Endothelial cell of umbilical vein (primary cell): ENCODE measurements at regions not wholly inside any gene's neighbourhood (a gene's known extent, or its start where the extent isn't known, plus 50 kb on each side); places are given as distances from the start of the nearest gene placed in this dataset.

ENCODE experiments used
- BruUV-seq: library from RNA; stranded (reverse); fragments of 400-500 nt; replicated peaks from 2 replicates; lab custom pipeline; 2021; lab: Mats Ljungman, UMichigan
- CTCF ChIA-PET: fragments of 300-600, 350-600 bp; sonication (Branson Sonifier 250); formaldehyde crosslinking; loops from one replicate; lab custom pipeline; 2021; ENCODE audit warnings: antibody characterized with exemption, inconsistent platforms; lab: Charles Lee
- POLR2A ChIA-PET: fragments of 300-600, 350-600 bp; sonication (Branson Sonifier 250); formaldehyde crosslinking; loops from one replicate; lab custom pipeline; 2021; ENCODE audit warnings: antibody characterized with exemption, inconsistent platforms; lab: Charles Lee
- DNase-seq: peaks from one replicate; pipeline ENCODE4 v3.0.0-alpha.2; 2011; ENCODE audit warnings: low read depth, low spot score
- FAIRE-seq: peaks from 2 replicates; lab custom pipeline; 2011; peaks lifted over from hg19 to GRCh38; lab: Jason Lieb, UNC
- H2AFZ ChIP-seq: 2 replicates; pipeline ENCODE4 v1.6.0; 2012; ENCODE audit warnings: low read depth, low read length, control low read depth, inconsistent platforms
- H3K27ac ChIP-seq: 2 replicates; pipeline ENCODE4 v1.5.1; 2011; ENCODE audit warnings: low read depth, mild to moderate bottlenecking, control low read depth, low read length, moderate library complexity; ENCODE audit not compliant: insufficient read depth
- H3K27me3 ChIP-seq, 2 experiments: 2 replicates each; pipeline versions ENCODE4 v1.6.0 to v1.6.1; 2011; ENCODE audit warnings: low read length in 2 of 2, mixed read lengths in 1 of 2; ENCODE audit not compliant: control insufficient read depth in 2 of 2, insufficient read depth in 2 of 2
- H3K36me3 ChIP-seq, 2 experiments: 2 replicates in 1 of 2; 3 replicates in 1 of 2; pipeline ENCODE4 v1.5.1; 2011; ENCODE audit warnings: low read length in 2 of 2, mild to moderate bottlenecking in 1 of 2, moderate library complexity in 1 of 2; ENCODE audit not compliant: control insufficient read depth in 2 of 2, insufficient read depth in 2 of 2; ENCODE audit errors: extremely low read depth in 1 of 2
- H3K4me1 ChIP-seq: 3 replicates; pipeline ENCODE4 v1.5.1; 2011; ENCODE audit warnings: mild to moderate bottlenecking, low read length; ENCODE audit not compliant: control insufficient read depth, insufficient read depth; ENCODE audit errors: extremely low read depth
- H3K4me2 ChIP-seq: 2 replicates; pipeline ENCODE4 v1.6.1; 2011; ENCODE audit warnings: low read length, control low read depth, mixed read lengths; ENCODE audit not compliant: insufficient read depth
- H3K4me3 ChIP-seq, 3 experiments: fragments of 200-600 bp in 1 of 3; sonication (generic), shearing (Covaris generic) in 1 of 3; replicated peaks in 1 of 3; 2 replicates each; pipeline ENCODE4 v1.5.1; 2011 to 2016; ENCODE audit warnings: control low read depth in 3 of 3, low read length in 3 of 3, mild to moderate bottlenecking in 2 of 3, inconsistent platforms in 1 of 3, low read depth in 1 of 3, moderate library complexity in 1 of 3; ENCODE audit not compliant: insufficient read depth in 1 of 3
- H3K79me2 ChIP-seq: 2 replicates; pipeline ENCODE4 v1.6.0; 2012; ENCODE audit warnings: low read length, inconsistent platforms; ENCODE audit not compliant: control insufficient read depth, insufficient read depth
- H3K9ac ChIP-seq: replicated peaks from 2 replicates; pipeline ENCODE3; 2011; ENCODE audit warnings: low read length, control low read depth; ENCODE audit not compliant: insufficient read depth; ENCODE audit errors: extremely low read depth
- H3K9me1 ChIP-seq: replicated peaks from 3 replicates; pipeline ENCODE4 v1.6.0; 2011; ENCODE audit warnings: mild to moderate bottlenecking, low read length; ENCODE audit not compliant: control insufficient read depth, insufficient read depth; ENCODE audit errors: extremely low read depth
- H3K9me3 ChIP-seq: replicated peaks from 2 replicates; pipeline ENCODE4 v1.5.1; 2012; ENCODE audit warnings: low read length, inconsistent platforms; ENCODE audit not compliant: control insufficient read depth, insufficient read depth
- H4K20me1 ChIP-seq: replicated peaks from 2 replicates; pipeline ENCODE3; 2011; ENCODE audit warnings: mild to moderate bottlenecking, low read length; ENCODE audit not compliant: control insufficient read depth, insufficient read depth; ENCODE audit errors: extremely low read depth
- EZH2 ChIP-seq: IDR thresholded peaks from 2 replicates; pipeline ENCODE4 v1.6.1; 2012; ENCODE audit warnings: borderline replicate concordance, low read depth, mild to moderate bottlenecking, moderate library complexity, low read length, inconsistent platforms; ENCODE audit not compliant: severe bottlenecking
- FOS ChIP-seq: IDR thresholded peaks from 2 replicates; pipeline ENCODE4 v1.6.1; 2011; ENCODE audit warnings: mild to moderate bottlenecking, low read length, moderate library complexity, borderline replicate concordance; ENCODE audit not compliant: insufficient read depth
- JUN ChIP-seq: IDR thresholded peaks from 2 replicates; pipeline ENCODE4 v1.6.1; 2011; ENCODE audit warnings: borderline replicate concordance, low read depth; ENCODE audit not compliant: insufficient read length, insufficient read depth
- MYC ChIP-seq: IDR thresholded peaks from one replicate; pipeline ENCODE4 v1.6.1; 2011; ENCODE audit warnings: mild to moderate bottlenecking, low read depth, low read length
- POLR2A ChIP-seq: IDR thresholded peaks from 2 replicates; pipeline ENCODE4 v1.6.1; 2012; ENCODE audit warnings: low read depth, mild to moderate bottlenecking, control low read depth, low read length
- POLR2AphosphoS5 ChIP-seq: IDR thresholded peaks from 2 replicates; pipeline ENCODE4 v1.6.1; 2012; ENCODE audit warnings: low read depth, mild to moderate bottlenecking, control low read depth, low read length, moderate library complexity; ENCODE audit not compliant: insufficient read depth
- dilution Hi-C: fragments of 300-500 bp; cut with MboI; formaldehyde crosslinking; loops from one replicate; pipeline ENCODE4 v1.15.0; 2019; ENCODE audit warnings: low sequenced_read_pairs; ENCODE audit not compliant: extremely low pct_ligation_motif_present
- intact Hi-C: fragments of 100-400 bp; cut with micrococcal nuclease; formaldehyde crosslinking; loops from one replicate; pipeline ENCODE4 v1.10.0; 2022
- TF ChIP-seq, protein P1 (sequence below), 2 donors: IDR thresholded peaks; 1 replicate in 1 of 2; 2 replicates in 1 of 2; pipeline ENCODE4 v1.5.1; 2011; ENCODE audit warnings: low read length in 2 of 2, mild to moderate bottlenecking in 2 of 2, moderate library complexity in 2 of 2, control low read depth in 1 of 2, inconsistent platforms in 1 of 2, low read depth in 1 of 2; ENCODE audit not compliant: insufficient read depth in 1 of 2; ENCODE audit errors: extremely low read depth in 1 of 2
- TF ChIP-seq, protein P2 (sequence below): IDR thresholded peaks from 2 replicates; pipeline ENCODE4 v1.6.1; 2011; ENCODE audit not compliant: insufficient read depth, insufficient read length

DNA sequence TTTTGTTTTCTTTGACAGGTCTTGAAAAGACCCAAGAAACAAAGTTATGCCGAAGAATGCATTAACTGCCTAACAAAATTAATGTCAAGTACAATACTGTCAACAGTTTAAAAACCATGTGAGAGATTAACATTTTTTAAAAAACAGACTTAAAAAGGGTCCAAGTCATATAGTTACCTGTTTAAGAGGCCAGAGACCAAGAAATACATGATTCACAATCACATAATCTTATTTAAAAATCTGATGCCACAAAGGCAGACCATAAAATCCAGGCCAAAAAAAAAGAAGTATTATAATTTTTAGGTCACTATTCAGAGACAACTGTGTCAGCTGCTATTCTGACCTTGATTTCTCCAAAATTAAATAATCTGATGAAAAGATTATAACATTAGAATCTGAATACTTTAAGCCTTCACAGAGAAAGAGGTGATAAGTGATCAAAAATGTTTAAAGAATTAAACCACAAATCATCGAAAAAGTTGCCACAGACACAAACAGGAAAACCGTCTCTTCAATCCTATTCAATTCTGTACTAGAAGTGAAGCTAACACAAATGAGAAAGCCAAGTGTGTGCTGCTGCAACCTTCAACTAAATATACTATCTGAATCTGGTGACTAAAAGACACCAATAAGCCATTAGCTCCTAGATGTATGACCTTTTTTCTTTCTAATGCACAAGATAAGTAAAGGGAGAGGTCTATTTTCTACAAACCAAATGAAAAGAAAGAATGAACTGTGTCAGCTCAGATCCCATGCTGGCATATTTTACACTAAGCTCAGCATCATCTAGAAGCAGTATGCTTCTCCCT lies 286.0 kb downstream of the ZEB2 start:
- ChIA-PET CTCF (no interaction called here), POLR2A (no interaction called here)
- DNase-seq (no peak), FAIRE-seq (no peak)
- dilution Hi-C loops, result no loop called here
- Histone ChIP-seq H3K4me3 (no peak overlapping the region), H3K4me2 (no peak overlapping the region), H3K27me3 (no peaks in the 10 kb centered on the region), H2AFZ (no peak overlapping the region), H4K20me1 (no peaks in the 10 kb centered on the region), H3K9me3 (no peaks in the 10 kb centered on the region), H3K4me1 (no peaks in the 10 kb centered on the region), H3K79me2 (no peaks in the 10 kb centered on the region), H3K27ac (no peak overlapping the region), H3K9me1 (no peaks in the 10 kb centered on the region), H3K36me3 (no peaks in the 10 kb centered on the region), H3K9ac (no peak overlapping the region)
- BruUV-seq, result no TSS peak
- TF ChIP-seq, protein P1, sequence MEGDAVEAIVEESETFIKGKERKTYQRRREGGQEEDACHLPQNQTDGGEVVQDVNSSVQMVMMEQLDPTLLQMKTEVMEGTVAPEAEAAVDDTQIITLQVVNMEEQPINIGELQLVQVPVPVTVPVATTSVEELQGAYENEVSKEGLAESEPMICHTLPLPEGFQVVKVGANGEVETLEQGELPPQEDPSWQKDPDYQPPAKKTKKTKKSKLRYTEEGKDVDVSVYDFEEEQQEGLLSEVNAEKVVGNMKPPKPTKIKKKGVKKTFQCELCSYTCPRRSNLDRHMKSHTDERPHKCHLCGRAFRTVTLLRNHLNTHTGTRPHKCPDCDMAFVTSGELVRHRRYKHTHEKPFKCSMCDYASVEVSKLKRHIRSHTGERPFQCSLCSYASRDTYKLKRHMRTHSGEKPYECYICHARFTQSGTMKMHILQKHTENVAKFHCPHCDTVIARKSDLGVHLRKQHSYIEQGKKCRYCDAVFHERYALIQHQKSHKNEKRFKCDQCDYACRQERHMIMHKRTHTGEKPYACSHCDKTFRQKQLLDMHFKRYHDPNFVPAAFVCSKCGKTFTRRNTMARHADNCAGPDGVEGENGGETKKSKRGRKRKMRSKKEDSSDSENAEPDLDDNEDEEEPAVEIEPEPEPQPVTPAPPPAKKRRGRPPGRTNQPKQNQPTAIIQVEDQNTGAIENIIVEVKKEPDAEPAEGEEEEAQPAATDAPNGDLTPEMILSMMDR (IDR thresholded peaks at IDR 0.05; ENCODE audit: extremely low read depth in 1 of 2, insufficient read depth in 1 of 2, low read depth in 1 of 2, low read length in 2 of 2), result no peak
- TF ChIP-seq MYC (no peak), EZH2 (no peak), POLR2A (no peak)
- TF ChIP-seq, protein P2, sequence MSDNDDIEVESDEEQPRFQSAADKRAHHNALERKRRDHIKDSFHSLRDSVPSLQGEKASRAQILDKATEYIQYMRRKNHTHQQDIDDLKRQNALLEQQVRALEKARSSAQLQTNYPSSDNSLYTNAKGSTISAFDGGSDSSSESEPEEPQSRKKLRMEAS, result no peak
- intact Hi-C loops, result no loop called here

DNA sequence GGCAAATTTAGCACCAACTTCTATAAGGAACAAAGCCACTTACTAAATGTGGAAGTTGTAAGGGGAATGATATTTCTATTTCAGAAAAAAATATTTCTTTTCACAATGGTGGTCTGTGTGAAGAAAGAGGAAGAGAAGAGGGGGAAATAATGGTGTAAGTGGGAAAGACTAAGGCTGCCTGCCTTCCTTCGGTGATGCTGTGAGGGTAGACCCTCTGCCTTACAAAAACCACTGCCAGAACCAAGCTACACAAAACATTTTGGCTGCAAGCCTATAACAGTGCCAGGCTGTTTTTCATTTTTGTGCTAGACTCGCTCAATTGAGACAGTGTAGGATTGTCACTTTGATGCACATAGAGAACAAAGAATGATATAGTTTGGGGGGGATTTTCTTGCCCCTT lies 286.6 kb downstream of the ZEB2 start:
- ChIA-PET CTCF (no interaction called here), POLR2A (no interaction called here)
- Histone ChIP-seq H3K79me2 (no peaks in the 10 kb centered on the region), H4K20me1 (no peaks in the 10 kb centered on the region), H3K9me3 (no peaks in the 10 kb centered on the region), H3K27ac (no peak overlapping the region), H3K4me2 (no peak overlapping the region), H3K9ac (no peak overlapping the region), H3K9me1 (no peaks in the 10 kb centered on the region), H2AFZ (no peak overlapping the region), H3K4me1 (no peaks in the 10 kb centered on the region), H3K27me3 (no peaks in the 10 kb centered on the region), H3K36me3 (no peaks in the 10 kb centered on the region), H3K4me3 (no peak overlapping the region)
- TF ChIP-seq FOS, result no peak
- TF ChIP-seq, protein P2, result no peak
- TF ChIP-seq, protein P1 (IDR thresholded peaks at IDR 0.05; ENCODE audit: extremely low read depth in 1 of 2, insufficient read depth in 1 of 2, low read depth in 1 of 2, low read length in 2 of 2), result no peak
- TF ChIP-seq POLR2AphosphoS5, result no peak
- TF ChIP-seq MYC, result no peak
- no peak for TF ChIP-seq POLR2A
- no peak for TF ChIP-seq JUN
- BruUV-seq, result no TSS peak
- dilution Hi-C loops, result no loop called here
- FAIRE-seq (no peak), DNase-seq (no peak)
- intact Hi-C loops, result no loop called here
